ENCODE measurements at regions not wholly inside any gene's neighbourhood (a gene's known extent, or its start where the extent isn't known, plus 50 kb on each side); places are given as distances from the start of the nearest gene placed in this dataset.
"Not testable (repeated sequence)": the region's sequence is repeated elsewhere in the genome, so short reads cannot be mapped to it uniquely, and the experiment has no call there.

DNA sequence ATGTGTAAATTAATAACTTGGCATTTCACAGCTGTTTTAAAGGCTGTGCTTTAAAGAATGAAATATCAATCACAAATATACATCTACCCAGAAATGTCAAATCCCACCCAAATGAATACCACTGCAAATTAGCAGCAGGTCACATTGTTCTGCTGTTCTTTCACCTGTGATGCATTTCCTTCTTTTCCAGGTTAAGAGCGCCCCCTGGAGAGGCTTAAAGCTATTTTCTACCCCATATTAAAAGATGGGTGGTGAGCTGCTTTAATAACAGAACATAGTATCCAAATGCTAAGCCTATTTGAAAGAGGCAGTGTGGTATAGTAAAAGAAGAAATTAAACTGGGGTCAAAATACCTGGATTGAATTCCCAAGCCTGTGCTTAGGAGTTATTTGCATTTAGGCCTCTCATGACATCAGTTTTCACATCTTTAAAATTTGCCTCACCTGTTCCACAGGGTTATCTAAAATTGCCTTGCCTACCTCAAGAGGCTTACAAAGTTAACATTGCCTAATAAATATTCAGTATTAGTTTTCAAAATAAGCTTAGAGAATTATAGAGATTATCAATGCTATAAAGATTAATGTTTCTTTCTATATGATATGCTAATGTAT, 396.9 kb upstream of the SLITRK5 start:
- DNase-seq (ENCODE audit: low spot score in 2 of 2): peak; percentile 50 to 73
- Histone ChIP-seq H3K4me1 (no peaks in the 10 kb centered on the region), H3K9me3 (no peaks in the 10 kb centered on the region), H3K36me3 (replicated peaks) (no peaks in the 10 kb centered on the region), H3K27me3 (ENCODE audit: low read depth) (no peaks in the 10 kb centered on the region), H3K4me3 (no peak overlapping the region)
- in situ Hi-C loops (cut with MboI; ENCODE audit: low sequenced_read_pairs): no loop called here

- Histone ChIP-seq H3K27me3 (ENCODE audit: low read depth) (no peaks in the 10 kb centered on the region), H3K4me3 (no peak overlapping the region), H3K9me3 (no peaks in the 10 kb centered on the region), H3K36me3 (replicated peaks) (no peaks in the 10 kb centered on the region), H3K4me1 (no peaks in the 10 kb centered on the region)
- no peak for DNase-seq (ENCODE audit: low spot score in 2 of 2)
- in situ Hi-C loops (cut with MboI; ENCODE audit: low sequenced_read_pairs): no loop called here
Observed at GRCh38 chr13:87280139-87280538, 391.0 kb upstream of the SLITRK5 start.

GRCh38 chr13:87287721-87288120, 383.4 kb upstream of the SLITRK5 start:
- no peak for DNase-seq (ENCODE audit: low spot score in 2 of 2)
- Histone ChIP-seq H3K36me3 (replicated peaks) (no peaks in the 10 kb centered on the region), H3K9me3 (no peaks in the 10 kb centered on the region), H3K27me3 (ENCODE audit: low read depth) (no peaks in the 10 kb centered on the region), H3K4me3 (no peak overlapping the region), H3K4me1 (no peaks in the 10 kb centered on the region)
- in situ Hi-C loops (cut with MboI; ENCODE audit: low sequenced_read_pairs): no loop called here

GRCh38 chr13:87295636-87296035, 375.5 kb upstream of the SLITRK5 start:
- in situ Hi-C loops (cut with MboI; ENCODE audit: low sequenced_read_pairs): no loop called here
- Histone ChIP-seq H3K4me3 (no peak overlapping the region), H3K9me3 (no peaks in the 10 kb centered on the region), H3K36me3 (replicated peaks) (no peaks in the 10 kb centered on the region), H3K4me1 (no peaks in the 10 kb centered on the region), H3K27me3 (ENCODE audit: low read depth) (no peaks in the 10 kb centered on the region)
- no peak for DNase-seq (ENCODE audit: low spot score in 2 of 2)

- Histone ChIP-seq H3K9me3 (no peaks in the 10 kb centered on the region), H3K4me1 (no peaks in the 10 kb centered on the region), H3K4me3 (no peak overlapping the region), H3K27me3 (ENCODE audit: low read depth) (no peaks in the 10 kb centered on the region), H3K36me3 (replicated peaks) (no peaks in the 10 kb centered on the region)
- in situ Hi-C loops (cut with MboI; ENCODE audit: low sequenced_read_pairs): no loop called here
- no peak for DNase-seq (ENCODE audit: low spot score in 2 of 2)
Observed at GRCh38 chr13:87302034-87302433, 369.1 kb upstream of the SLITRK5 start.

DNA sequence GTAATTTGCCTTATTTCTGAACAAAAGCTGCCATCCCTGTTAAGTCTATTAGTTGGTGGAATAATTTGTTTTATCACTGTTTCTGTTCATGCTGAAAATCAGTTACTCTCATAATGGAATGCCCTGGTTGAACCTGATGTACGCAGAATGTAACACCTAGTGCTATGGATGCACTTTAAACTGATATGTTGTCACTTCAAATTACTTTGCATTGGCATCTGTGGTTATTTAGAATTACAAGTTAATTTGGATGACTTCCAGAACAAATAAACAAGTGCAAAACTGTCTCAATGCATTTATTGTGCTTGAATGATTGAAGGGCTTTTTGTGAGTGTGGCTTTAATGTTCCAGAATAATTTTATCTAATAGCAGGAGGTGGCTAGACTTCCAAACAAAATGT, 368.2 kb upstream of the SLITRK5 start:
- H3K9me3 ChIP-seq: no peaks in the 10 kb centered on the region
- in situ Hi-C loops (cut with MboI; ENCODE audit: low sequenced_read_pairs): no loop called here
- H3K4me3 ChIP-seq: no peak overlapping the region
- H3K36me3 ChIP-seq (replicated peaks): no peaks in the 10 kb centered on the region
- H3K4me1 ChIP-seq: no peaks in the 10 kb centered on the region
- no peaks in the 10 kb centered on the region for H3K27me3 ChIP-seq (ENCODE audit: low read depth)
- no peak for DNase-seq (ENCODE audit: low spot score in 2 of 2)

DNA sequence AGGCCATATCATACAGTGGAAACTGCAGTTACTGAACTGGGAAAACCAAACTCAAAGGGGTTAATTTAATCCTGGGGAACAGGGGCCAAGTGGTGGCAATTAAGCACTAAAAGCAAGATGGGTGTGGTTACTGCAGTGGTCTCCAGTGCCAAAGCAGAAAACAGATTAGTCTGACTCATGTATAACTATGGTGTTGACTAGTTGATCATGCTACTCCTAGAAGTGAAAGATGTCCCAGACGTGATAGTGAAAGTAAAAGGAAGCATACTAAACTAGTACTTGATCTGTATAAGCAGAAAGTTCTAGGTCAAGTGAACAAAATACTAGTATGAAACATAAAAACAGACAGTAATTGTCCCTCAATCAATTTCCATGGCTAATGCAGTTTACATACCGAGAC, 360.0 kb upstream of the SLITRK5 start:
- no peaks in the 10 kb centered on the region for H3K36me3 ChIP-seq (replicated peaks)
- in situ Hi-C loops (cut with MboI; ENCODE audit: low sequenced_read_pairs): no loop called here
- no peaks in the 10 kb centered on the region for H3K27me3 ChIP-seq (ENCODE audit: low read depth)

GRCh38 chr13:87314822-87315221, 356.3 kb upstream of the SLITRK5 start:
- in situ Hi-C loops (cut with MboI; ENCODE audit: low sequenced_read_pairs): no loop called here
- no peaks in the 10 kb centered on the region for H3K4me1 ChIP-seq
- H3K27me3 ChIP-seq (ENCODE audit: low read depth): no peaks in the 10 kb centered on the region
- H3K4me3 ChIP-seq: no peak overlapping the region
- no peaks in the 10 kb centered on the region for H3K36me3 ChIP-seq (replicated peaks)
- DNase-seq (ENCODE audit: low spot score in 2 of 2): no peak
- H3K9me3 ChIP-seq: no peaks in the 10 kb centered on the region

More for the DNA sequence above, 360.0 kb upstream of the SLITRK5 start:
- no peak for DNase-seq (ENCODE audit: low spot score in 2 of 2)
- no peak overlapping the region for H3K4me3 ChIP-seq
- H3K4me1 ChIP-seq: no peaks in the 10 kb centered on the region
- H3K9me3 ChIP-seq: no peaks in the 10 kb centered on the region

- DNase-seq (ENCODE audit: low spot score in 2 of 2): no peak
- Histone ChIP-seq H3K4me3 (no peak overlapping the region), H3K9me3 (no peaks in the 10 kb centered on the region), H3K27me3 (ENCODE audit: low read depth) (no peaks in the 10 kb centered on the region), H3K36me3 (replicated peaks) (no peaks in the 10 kb centered on the region), H3K4me1 (no peaks in the 10 kb centered on the region)
- in situ Hi-C loops (cut with MboI; ENCODE audit: low sequenced_read_pairs): no loop called here
Observed at GRCh38 chr13:87322386-87322785, 348.8 kb upstream of the SLITRK5 start.

- no peak overlapping the region for H3K4me3 ChIP-seq
- in situ Hi-C loops (cut with MboI; ENCODE audit: low sequenced_read_pairs): no loop called here
Observed at GRCh38 chr13:87324558-87324957, 346.6 kb upstream of the SLITRK5 start.

GRCh38 chr13:87331178-87331577, 340.0 kb upstream of the SLITRK5 start:
- Histone ChIP-seq H3K27me3 (ENCODE audit: low read depth) (no peaks in the 10 kb centered on the region), H3K4me1 (no peaks in the 10 kb centered on the region), H3K36me3 (replicated peaks) (no peaks in the 10 kb centered on the region), H3K9me3 (no peaks in the 10 kb centered on the region), H3K4me3 (no peak overlapping the region)
- in situ Hi-C loops (cut with MboI; ENCODE audit: low sequenced_read_pairs): no loop called here
- no peak for DNase-seq (ENCODE audit: low spot score in 2 of 2)

More at GRCh38 chr13:87324558-87324957, 346.6 kb upstream of the SLITRK5 start:
- H3K36me3 ChIP-seq (replicated peaks): no peaks in the 10 kb centered on the region
- H3K9me3 ChIP-seq: no peaks in the 10 kb centered on the region
- no peaks in the 10 kb centered on the region for H3K4me1 ChIP-seq
- no peaks in the 10 kb centered on the region for H3K27me3 ChIP-seq (ENCODE audit: low read depth)
- DNase-seq (ENCODE audit: low spot score in 2 of 2): no peak

DNA sequence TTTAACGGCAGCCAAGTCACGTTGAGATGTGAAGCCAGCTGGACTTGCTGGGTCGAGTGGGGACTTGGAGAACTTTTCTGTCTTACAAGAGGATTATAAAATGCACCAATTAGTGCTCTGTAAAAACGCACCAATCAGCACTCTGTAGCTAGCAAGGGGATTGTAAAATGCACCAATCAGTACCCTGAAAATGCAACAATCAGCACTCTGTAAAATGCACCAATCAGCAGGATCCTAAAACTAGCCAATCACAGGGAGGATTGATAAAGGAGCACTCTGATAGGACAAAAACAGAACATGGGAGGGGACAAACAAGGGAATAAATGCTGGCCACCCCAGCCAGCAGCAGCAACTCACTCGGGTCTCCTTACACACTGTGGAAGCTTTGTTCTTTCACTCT, 337.6 kb upstream of the SLITRK5 start:
- DNase-seq (ENCODE audit: low spot score in 2 of 2): no peak
- Histone ChIP-seq H3K27me3 (ENCODE audit: low read depth) (no peaks in the 10 kb centered on the region), H3K4me1 (no peaks in the 10 kb centered on the region), H3K4me3 (no peak overlapping the region), H3K9me3 (no peaks in the 10 kb centered on the region), H3K36me3 (replicated peaks) (no peaks in the 10 kb centered on the region)
- in situ Hi-C loops (cut with MboI; ENCODE audit: low sequenced_read_pairs): no loop called here

DNA sequence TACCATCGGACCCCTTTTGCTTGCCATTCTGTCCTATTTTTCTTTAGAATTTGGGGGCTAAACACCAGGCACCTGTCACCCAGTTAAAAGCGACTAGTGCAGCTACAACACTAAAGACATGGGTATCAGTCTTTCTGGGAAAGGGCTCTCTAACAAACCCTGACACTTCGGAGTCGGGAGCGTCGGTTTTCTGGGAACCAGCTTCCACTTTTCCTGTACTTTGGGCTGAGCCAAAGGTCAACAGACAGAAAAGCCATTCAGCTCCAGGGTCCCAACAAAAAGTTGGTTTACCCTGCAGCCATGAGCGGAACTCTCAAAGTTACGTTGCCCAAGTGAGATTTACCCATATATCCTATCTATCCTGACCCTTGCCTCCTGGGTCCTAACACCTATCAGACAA, 337.0 kb upstream of the SLITRK5 start:
- Histone ChIP-seq H3K4me1 (no peaks in the 10 kb centered on the region), H3K36me3 (replicated peaks) (no peaks in the 10 kb centered on the region), H3K4me3 (no peak overlapping the region), H3K9me3 (no peaks in the 10 kb centered on the region), H3K27me3 (ENCODE audit: low read depth) (no peaks in the 10 kb centered on the region)
- in situ Hi-C loops (cut with MboI; ENCODE audit: low sequenced_read_pairs): no loop called here
- no peak for DNase-seq (ENCODE audit: low spot score in 2 of 2)

GRCh38 chr13:87336346-87336889, 334.8 kb upstream of the SLITRK5 start:
- DNase-seq (ENCODE audit: low spot score in 2 of 2); H3K36me3 ChIP-seq (replicated peaks); in situ Hi-C loops (cut with MboI; ENCODE audit: low sequenced_read_pairs); H3K4me1 ChIP-seq; H3K27me3 ChIP-seq (ENCODE audit: low read depth); H3K4me3 ChIP-seq; H3K9me3 ChIP-seq: not testable (repeated sequence)

DNA sequence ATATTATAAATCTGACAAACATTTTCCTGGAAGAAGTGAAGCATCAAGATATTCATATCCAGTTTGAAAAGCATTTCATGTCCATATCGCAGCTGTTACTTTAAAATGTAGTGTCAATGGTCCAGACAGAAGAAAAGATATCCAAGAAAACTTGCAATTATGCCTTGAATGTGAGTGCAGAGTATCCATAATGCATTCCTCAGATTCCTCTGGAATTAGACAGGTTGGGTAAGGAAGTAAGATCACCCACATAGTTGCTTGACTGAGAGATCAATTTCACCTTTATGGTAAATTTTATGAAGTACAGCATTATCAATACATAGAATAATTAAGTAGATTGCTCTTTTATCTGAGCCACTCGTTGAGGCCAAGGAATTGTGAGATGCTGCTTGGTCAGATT, 327.0 kb upstream of the SLITRK5 start:
- Histone ChIP-seq H3K4me3 (no peak overlapping the region), H3K36me3 (replicated peaks) (no peaks in the 10 kb centered on the region), H3K9me3 (no peaks in the 10 kb centered on the region), H3K27me3 (ENCODE audit: low read depth) (no peaks in the 10 kb centered on the region), H3K4me1 (no peaks in the 10 kb centered on the region)
- in situ Hi-C loops (cut with MboI; ENCODE audit: low sequenced_read_pairs): no loop called here
- DNase-seq (ENCODE audit: low spot score in 2 of 2): no peak

Measured in HAP-1 (cell line).